ENCODE measurements at regions not wholly inside any gene's neighbourhood (a gene's known extent, or its start where the extent isn't known, plus 50 kb on each side); places are given as distances from the start of the nearest gene placed in this dataset.

DNA sequence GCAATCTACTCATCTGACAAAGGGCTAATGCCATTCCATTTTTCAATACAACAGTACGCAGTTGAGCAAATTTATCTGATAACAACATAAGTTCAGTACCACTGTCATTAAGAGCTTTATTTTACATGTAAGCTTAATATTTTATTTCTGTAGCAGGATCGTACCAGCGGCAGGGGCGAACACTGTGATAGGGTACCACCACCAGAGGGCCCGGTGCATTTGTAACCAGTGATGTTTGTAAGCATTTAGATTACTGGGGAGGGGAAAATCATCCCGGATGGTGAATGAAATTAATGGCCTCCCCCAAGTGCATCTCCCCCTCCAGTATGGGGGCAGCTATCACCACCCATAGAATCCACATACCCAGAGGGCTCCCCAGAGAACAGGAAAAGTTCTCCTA lies 179.0 kb downstream of the ADGRA3 start:
- DNase-seq, result no peak

DNA sequence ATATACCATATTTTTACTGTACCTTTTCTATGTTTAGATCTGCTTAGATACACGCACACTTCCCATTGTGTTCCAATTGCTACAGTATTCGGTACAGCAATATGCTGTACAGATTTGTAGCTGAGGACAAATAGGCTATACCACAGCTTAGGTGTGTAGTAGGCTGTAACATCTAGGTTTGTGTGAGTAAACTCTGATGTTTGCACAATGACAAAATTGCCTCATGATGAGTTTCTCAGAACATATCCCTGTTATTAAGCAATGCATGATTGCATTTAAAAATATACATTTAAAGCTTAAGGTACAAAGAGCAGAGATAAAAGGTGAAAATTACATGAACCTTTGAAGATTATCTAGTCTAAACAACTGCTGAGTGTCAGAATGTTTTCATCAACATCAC lies 181.7 kb downstream of the ADGRA3 start:
- DNase-seq, result no peak

DNA sequence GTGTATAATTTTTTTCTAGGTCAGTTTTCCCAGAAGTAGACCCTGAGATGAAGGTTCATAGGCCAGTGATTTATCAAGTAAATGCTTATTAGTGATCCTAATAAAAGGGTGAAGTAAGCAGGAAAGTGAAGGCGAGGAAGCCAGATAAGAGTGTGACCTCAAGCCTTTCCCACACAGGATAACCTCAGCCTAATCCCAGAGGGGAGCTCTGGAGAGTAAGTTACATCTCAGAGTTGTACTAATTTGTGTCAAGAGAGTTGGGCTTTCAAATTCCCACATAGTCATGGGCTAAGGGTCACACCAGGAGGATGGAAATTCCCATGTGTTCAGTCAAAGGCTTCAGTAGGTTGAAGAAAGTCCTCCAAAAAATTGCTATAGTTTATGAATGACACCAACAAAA lies 191.4 kb downstream of the ADGRA3 start:
- no peak for DNase-seq

DNA sequence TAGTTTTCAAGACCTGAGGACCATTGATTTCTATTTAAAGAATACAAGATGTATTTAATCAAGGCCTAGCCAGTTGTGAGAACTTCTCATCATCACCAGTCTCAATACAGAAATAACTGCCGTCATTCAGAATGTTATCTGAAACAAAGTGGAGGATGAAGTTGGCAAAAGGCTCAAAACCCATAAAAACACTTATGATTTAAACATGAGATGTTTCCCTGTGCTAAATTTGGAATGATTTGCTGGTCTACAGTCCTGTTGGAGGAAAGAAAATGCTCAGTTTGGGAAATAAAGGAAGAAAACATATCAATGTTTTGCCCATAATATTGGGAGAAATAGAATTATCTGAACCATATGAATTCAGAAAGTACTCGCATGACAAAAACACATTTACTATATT lies 192.2 kb downstream of the ADGRA3 start:
- DNase-seq, result no peak

DNA sequence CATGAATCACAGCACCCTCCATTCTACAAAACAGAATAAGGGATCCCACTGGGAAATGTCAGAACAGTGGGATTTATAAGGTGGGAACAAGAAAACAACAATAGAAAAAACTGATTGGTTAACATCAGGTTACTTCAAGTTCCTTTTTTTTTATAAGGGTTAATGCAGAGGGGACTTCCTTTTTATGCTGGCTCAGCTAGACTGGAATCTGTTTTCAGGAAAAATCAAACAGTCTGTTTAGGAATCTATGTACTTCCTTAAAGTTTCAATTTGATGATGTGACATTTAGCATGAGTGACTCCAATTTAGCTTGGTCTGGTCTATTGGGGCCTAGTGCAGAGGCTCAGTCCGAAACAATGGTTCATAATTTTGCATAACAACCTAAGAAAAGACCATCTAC lies 192.9 kb downstream of the ADGRA3 start:
- no peak for DNase-seq

DNA sequence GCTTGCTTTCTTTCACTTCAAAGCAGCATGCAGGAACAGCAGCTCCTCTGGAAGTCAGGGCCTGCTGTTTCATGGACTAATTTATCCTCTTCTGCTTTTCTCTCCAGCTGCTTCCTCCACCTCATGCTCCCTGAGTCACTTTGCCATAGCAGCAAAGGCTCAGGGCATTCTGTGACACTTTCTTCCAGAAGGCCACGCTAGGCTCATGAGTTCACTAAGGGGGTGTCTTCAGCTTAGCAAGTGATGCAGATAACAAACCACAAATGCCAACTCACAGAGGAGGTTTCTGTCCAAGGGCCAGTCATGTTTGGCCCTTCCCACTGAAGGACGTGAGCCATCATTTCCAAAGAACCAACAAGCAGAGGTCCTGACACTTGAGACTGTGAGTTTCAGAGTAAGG lies 200.2 kb downstream of the ADGRA3 start:
- DNase-seq, result no peak

DNA sequence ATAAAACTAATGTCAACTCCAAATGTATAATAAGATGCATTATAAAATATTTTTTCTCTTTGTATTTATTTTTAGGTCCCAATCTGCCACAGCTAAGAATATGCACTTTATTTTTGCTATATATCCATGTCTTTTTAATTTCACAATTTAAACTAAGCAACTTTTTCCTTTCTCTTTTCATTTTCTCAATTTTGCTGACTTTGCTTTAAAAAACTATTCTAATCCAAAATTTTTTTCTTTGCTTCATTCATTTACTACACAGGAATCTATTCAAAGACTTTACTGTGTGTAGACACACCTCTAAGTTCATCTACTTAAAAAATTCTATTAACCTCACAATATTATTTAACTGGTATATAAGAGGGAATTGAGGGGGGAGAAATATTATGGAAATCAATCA lies 201.9 kb downstream of the ADGRA3 start:
- DNase-seq, result no peak

DNA sequence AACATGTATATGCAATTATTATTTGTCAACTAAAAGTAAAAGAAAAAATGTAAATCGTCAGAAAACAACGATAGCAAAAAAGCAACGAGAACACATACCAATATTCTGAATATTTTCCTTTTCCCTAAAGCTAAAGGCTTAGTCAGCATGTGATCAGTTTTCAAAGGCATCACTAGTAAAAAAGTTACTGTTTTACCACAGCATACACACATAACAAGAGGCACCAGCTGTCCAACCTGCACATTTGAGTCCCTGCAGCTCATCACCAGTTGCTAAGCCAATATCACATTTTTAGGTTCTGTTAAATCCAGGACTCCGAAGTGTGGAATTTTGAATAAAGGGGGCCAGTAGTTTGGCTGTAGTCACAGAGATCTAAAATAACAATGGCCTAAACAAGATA lies 203.8 kb downstream of the ADGRA3 start:
- DNase-seq, result no peak

DNA sequence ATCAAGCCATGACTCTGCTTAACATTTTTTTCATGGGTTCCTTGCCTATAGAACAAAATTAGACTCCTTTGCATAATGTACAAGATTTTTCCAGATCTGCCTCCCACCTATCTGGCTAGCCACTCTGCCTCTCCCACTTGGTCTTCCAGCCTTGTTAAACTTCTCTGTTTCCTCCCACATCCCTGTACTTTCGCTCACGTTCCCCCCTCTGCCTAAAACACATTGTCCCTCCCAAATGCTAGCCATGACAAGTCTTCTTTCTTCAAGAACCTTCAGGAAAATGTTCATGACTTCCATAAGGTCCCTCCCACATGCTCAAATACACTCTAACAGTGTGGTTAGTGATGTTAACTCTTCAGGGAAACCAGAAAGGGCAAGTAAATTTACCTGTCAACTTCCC lies 214.6 kb downstream of the ADGRA3 start:
- no peak for DNase-seq

DNA sequence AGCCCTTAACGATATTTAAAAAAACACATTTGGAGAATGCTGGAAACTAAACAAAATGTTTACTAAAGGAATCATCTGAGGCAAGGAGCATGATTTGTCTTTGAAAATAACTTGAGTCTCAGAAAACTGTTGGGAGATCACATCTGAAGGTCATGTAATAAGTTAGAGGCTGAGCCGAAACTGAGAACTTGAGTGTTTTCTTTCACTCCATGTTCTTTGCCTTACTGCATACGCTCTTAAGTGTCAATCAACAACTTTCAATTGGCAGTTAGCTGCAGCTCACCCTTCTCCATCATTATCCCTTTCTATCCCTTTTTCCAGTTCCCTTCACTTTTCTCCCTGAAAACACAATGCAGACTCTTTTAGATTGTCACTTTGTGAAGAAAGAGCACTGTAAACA lies 216.2 kb downstream of the ADGRA3 start:
- DNase-seq, result no peak

DNA sequence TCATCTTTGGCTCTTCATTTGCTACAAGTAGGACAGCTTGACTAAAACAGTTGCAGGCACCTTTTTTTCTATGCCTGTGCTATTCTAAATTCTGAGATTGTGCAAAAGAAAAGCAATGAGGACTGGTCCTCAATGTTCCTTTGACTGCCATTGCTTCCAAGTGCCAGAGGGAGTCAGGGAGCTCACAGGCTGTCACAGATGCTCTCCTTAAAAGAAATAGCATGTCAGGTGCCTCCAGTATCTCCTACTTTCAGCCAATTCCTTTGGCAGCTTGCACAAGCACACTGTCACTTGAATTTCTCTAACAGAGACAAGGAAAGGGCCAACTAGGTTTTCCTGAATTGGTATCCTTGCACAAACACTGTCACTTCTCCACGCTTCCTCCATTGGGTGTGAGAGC lies 228.2 kb downstream of the ADGRA3 start:
- no peak for DNase-seq

DNA sequence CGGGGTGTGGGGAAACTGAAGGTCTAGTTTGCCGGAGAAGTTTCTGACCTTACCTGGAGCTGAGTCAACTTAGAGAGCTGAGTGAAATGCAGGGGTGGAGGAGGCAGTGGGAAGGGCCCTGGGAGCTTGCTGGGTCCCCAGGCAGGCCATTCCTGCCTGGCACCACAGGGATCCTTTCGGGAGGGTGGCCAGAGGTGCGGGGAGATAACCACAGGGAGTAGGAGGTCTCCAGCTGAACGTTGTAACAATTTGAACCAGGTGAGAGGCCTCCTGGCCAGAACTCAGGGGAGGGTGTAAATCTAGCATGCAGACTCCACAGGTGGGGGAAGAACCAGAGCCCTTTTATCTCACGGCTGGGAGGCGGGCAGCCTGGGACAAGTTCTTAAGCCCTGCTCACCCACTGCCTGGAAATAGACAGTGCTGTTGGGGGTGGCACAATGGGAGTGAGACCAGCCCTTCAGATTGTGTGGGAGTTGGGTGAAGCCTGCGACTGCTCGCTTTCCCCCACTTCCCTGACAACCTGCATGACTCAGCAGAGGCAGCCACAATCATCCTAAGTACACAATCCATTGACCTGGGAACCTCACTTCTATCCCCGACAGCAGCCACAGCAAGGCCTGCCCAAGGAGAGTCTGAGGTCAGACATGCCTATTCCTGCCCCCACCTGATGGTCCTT lies 247.4 kb downstream of the ADGRA3 start:
- DNase-seq, result no peak

DNA sequence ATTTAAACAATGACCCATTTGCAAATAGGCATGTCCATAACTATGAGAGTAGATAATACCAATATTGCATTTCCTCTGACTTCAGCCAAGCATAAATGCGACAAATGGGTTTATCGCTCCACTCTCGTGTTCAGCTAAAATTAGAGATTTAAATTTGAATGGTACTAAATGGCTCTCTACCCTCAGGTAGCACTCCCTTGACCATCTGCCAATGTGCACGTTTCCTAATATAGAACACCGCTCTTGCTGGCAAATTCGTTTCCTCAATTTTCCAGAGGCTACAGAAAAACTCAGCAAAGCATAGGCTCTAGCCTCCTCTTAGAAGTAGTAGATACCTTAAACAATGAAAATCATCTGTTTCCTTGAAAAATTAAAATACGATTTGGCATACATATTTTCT lies 251.6 kb downstream of the ADGRA3 start:
- no peak for DNase-seq

DNA sequence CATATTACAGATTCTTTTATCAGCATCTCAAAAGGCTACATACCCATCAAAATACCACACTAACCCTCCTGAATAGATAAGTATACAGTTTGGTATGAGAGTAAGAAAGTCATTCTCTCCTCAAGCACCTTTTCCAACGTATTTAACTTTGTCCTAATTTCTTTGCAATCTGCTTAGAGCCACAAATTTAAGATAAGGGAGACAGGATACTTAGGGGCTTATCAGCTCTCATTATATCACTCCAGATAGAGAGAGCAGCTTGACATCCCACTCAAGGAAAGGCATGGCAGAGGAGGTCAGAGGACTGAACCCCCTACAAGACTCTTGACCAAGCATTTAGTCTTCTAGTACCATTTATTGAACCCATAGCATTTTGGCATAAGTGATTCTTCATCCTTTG lies 262.4 kb downstream of the ADGRA3 start:
- no peak for DNase-seq

DNA sequence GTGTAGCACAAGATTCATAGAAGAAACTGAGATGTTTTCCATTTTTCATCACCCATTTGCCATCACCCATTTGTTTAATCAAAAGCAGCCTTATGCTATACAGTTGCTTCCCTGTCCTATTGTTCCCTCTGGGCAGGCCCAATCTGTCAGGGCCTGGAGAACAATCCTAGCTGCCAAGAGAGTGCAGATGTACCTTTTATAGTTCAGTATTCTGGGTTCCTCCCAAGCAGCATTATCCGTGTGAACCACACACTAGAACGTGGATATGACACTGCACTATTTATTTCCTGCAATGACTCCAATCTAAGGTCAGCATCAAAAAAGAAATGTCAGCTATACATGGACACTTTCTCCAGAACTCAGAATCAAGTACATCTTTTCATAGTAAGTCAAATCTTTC lies 269.0 kb downstream of the ADGRA3 start:
- no peak for DNase-seq

DNA sequence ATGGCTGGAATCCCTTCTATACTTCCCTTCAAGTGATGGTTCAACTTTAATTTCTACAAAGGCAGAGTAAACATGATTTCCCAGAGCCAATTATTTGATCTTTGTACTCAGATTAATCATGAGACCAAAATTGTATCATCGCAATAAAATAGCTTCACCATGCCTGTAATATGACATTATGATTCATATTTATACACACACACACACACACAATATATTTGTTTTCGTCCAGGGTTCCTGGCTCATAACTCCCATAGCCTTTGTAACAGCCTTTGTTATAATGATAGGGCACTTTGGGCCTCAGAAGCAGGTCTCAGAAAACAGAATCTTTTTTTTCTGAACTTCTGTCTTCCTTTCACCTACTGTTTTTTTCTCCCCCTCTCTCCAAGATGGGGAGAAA lies 270.6 kb downstream of the ADGRA3 start:
- no peak for DNase-seq

DNA sequence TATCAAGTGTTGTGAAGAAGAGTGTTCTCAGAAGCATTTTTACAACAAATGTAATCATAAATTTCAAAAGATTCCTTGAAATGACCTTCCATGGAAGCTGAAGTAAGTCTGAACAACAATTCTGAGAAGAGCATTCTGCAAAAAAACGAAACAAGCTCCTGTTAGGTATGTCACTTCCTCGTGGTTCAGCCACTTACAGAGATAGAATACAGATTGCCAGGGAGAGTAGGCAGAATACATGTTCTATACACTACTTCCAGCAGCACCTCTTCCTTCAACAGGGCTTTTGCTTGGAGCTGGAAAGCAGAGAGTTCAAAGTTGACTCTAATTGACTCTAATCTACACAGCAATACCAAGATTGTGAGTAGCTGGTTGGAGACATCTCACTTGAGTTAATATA lies 274.5 kb downstream of the ADGRA3 start:
- no peak for DNase-seq

DNA sequence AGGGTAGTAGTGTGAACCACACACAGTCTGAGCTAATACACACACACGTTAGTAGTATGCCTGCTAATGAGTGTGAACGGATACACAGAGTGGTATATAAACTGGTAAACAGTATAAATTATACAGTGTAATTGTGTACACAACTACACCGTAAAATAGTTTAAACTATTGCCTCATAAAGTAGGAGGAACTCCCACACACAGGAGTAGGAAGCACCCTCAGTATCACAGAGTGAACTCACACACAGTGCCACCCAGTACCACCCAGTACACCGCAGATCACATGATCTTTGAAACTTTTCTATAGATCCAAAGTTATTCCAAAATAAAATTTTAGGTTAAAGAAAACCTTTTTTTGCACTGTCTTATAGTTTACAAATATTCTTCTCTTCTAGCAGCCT lies 275.1 kb downstream of the ADGRA3 start:
- no peak for DNase-seq

DNA sequence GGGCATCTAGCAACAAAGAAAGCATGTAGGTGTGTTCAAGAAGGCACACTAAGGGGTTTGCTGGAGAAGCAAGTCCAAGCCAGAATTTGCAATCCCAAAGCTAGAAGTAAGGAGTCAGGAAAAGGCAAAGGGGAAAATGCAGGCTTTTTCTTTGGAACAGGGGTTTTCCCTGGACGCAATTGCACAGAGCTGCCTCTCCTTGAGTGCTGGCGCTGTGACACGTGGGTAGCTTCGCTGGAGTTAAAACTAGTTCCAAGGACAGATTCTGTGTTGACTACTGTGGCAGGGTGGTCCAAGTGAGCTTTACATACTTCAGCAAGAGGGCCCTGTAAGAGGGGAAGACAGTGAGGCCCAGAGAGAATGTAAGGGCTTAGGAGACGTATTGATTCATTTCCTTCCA lies 277.1 kb downstream of the ADGRA3 start:
- DNase-seq, result no peak

DNA sequence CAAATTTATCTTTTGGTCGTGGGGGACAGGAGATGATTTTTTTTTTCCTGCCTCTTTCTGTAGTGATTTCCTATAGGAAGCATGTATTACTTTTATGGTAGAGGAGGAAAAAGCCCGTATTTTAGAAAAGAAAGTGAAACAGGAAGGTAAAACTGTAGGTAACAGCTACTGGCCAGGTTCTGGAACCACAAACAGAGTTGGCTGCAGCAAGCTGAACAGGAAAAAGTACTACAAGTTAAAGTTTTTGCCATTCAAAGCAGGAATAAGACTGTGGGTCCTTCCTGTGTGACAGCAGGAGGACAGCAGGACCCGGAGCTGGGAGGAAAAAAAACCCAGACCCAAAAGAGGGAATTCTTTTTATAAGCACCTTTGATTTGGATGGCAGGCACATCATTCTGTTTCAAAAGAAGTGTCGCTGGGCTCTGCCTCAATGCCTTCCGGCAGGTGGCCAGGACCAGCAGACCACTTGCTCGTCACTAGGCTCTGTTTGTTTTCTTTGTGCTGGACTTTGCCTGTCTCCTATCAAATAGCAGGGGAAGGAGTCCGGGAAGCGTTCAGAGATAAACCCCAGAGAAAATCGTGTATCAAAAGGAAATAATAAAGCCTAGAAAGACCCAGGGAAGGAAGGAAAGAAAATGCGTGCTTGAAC lies 277.9 kb downstream of the ADGRA3 start:
- DNase-seq, result no peak

DNA sequence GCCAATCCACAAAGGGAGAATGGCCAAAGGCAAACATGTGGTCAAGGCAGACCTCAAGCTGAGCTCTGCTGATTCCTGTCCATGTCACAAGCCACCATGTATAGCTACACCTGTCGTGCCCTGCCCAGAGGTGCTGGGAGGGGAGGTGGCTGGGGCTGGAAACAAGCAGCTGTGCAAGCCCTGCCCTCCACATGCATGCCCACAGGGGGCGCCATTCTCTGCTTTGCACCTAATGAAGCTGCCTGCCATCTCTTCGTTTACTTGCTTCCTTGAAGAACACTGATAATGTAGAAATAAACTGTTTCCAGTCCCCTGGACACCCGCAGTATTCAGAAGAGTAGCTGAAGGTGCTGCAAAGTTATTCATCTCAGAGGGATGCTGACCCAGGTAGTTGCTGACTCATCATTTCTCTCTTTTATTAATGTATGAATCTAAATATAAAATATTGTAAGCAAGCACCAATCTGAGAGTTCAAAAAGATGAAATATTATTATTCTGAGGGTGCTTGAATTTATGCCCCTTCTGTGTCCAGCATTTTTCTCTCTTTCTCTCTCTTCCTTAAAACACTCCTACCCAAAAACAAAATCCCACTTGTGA lies 278.6 kb downstream of the ADGRA3 start:
- peak; percentile 54 to 63 for DNase-seq

DNA sequence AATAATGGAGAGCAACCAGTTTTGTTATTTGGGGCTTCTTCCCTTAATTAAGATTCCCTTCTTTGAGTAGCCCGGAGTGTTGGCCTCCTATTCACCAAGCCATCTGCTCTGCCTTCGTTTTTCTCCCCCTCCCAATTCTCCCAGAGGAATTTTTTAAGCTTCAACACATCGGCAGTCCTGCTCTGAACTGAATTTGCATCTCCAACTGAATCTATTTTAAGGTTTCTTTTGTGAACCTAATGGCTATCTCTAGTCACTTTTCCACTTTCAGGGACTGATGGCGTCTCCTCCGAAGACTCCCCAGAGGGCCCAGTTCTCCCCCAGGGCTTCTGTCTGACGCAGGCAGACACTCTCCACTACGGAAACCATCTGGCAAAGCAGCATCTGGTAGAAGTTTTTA lies 280.2 kb downstream of the ADGRA3 start:
- no peak for DNase-seq

DNA sequence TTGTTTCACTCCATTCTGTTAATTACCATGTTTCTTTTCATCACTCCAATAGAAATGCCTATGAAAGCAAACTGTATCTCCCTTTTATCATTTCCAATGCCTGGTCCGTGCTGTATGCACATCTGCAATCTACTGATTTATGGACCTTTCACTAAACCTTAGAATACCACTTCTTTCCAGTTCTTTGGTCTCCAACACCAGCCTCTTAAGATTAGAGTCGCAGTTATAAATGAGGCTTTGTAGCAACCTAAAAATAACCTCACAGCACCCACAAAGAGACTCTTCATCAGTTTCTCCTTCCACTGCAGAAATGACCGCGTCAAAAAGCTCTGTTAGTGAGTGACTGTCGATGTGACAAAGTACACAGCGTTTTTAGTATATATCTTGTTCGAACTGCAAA lies 282.6 kb downstream of the ADGRA3 start:
- DNase-seq, result no peak

DNA sequence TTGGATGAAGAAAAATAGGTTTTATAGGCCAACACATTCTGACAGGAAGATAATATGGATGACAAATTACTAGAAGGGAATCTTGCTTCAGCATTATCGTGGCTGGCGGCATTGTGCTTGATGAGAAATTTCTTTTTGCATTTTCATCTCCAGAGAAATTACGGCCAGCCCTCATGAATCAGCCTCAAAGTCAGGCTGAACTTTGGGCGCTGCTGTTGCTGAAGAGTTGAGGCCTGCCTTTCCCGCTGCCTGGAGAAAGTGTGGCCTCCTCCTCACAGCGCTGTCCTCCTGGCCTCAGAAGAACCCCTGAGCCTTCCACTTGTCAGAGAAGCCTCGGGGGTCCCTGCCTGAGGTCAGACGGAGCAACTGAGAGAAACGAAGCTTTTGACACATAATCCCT lies 272.4 kb upstream of the KCNIP4 start:
- no peak for DNase-seq

DNA sequence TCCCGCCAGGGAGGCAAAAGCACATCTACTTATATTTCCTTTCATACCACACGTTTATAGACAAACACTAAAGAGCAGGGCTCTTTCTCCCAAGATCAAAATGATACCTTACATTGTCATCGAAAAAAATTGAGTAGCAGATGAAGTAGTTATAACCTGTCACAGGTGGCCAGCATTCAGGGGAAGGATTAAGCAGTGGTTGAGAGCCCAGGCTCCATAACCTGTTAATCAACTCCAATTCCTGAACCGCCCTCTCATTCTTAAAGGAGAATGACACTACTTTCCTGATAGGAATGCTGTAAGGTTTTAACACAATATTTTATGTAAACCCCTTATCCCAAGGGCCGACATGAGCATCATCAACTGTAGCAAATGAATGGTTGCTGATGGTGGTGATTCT lies 268.9 kb upstream of the KCNIP4 start:
- no peak for DNase-seq
